ENCODE measurements at regions not wholly inside any gene's neighbourhood (a gene's known extent, or its start where the extent isn't known, plus 50 kb on each side); places are given as distances from the start of the nearest gene placed in this dataset.

GRCh38 chr2:217667512-217667911 lies 335.3 kb downstream of the TNS1 start:
- DNase-seq = no peak
- intact Hi-C loops (cut with DNase I) = no loop called here

- no peak for DNase-seq
These were observed 335.8 kb downstream of the TNS1 start for GRCh38 chr2:217667035-217667434.

DNA sequence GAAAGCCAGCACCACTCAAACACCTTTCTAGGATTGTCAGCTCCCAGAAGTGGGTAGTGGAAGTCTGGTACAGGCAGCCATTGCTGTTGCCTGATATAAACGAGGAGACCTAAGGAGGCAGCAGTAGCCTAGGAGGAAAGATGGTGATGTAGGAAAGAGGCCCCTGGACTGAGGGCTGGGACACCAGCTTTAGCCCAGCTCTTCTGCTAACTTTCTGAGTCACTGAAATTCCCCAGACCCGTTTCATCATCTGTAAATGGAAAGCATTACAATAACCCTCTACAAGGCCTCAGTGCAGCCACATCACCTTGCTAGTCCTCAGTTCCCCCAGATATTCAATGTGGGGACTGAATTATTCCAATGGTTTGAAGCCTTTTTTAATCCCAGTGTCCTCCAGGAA lies 336.5 kb downstream of the TNS1 start:
- intact Hi-C loops (cut with DNase I) = no loop called here
- DNase-seq = no peak

More at GRCh38 chr2:217667035-217667434, 335.8 kb downstream of the TNS1 start:
- intact Hi-C loops (cut with DNase I) = no loop called here

DNA sequence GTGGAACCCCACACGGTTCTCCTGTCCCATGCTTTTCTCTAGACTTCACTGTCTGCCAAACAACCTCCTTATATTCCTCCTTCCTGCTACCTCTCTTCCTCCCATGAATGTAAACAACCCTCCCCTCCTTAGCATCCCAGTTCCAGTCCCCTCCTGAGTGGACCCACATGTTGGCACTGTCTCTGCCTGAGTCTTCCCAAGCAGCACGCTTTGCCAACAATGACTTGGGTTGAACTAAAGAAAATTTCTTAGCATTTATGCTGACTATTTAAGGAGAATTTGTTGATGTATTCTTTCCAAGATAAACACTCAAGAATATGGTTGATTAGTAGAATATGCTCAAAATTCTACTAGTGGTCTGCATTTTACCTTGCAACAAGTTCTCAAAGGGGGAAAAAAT lies 338.0 kb downstream of the TNS1 start:
- DNase-seq = no peak
- intact Hi-C loops (cut with DNase I) = no loop called here

DNA sequence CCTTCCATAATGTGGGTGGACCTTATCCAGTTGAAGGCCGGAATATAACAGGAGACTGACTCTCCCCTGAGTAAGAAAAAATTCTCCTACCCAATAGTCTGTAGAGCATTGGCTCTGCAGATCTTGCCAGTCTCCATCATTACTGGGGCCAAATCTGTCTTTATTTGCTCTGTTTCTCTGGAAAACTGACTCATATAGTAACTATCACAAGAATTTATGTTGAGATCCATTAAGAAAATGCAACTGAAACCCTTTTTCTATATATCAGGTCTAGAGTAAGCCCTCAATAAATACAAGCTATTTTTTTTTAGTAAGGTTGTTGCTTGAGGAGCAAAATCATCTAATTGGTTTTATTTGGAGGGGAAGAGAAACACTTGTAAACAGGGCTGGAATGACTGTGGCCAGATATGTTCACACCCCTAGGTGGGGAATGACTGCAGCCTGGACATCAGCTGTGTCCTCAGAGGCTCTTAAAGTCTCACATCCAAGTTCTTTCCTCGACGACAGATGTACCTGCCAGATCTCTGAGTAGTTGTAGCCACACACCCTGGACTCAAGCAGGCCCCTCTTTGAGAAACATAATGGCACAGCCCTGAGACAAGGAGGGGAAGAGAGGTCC lies 339.7 kb downstream of the TNS1 start:
- intact Hi-C loops (cut with DNase I) = no loop called here
- no peak for DNase-seq

GRCh38 chr2:217661378-217661777 lies 341.4 kb downstream of the TNS1 start:
- no peak for DNase-seq
- intact Hi-C loops (cut with DNase I) = no loop called here

GRCh38 chr2:217660423-217660822 lies 342.4 kb downstream of the TNS1 start:
- intact Hi-C loops (cut with DNase I) = no loop called here
- DNase-seq = no peak

DNA sequence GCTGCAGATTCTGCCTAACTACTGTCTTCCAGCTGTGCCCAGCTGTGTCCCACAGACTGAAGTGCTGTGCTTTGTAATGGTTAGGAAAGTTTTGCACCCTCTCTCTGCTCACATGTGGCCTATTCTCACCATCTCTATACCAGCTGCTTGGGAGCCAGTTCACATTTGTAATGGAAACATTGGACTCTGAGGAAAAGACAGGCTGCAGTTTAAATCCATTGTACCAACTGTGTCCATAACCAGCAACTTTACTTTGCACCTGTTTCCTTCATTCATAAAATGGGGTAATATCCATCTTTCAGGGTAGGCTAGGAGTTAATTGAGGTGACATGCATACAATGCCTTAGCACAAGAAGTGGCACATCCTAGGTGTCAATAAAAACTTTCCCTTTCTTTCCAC lies 344.0 kb downstream of the TNS1 start:
- no peak for DNase-seq
- intact Hi-C loops (cut with DNase I) = loop anchor here (10.0 kb wide), 1 partner anchor 56 kb away; no protein-coding TSS in a partner anchor

DNA sequence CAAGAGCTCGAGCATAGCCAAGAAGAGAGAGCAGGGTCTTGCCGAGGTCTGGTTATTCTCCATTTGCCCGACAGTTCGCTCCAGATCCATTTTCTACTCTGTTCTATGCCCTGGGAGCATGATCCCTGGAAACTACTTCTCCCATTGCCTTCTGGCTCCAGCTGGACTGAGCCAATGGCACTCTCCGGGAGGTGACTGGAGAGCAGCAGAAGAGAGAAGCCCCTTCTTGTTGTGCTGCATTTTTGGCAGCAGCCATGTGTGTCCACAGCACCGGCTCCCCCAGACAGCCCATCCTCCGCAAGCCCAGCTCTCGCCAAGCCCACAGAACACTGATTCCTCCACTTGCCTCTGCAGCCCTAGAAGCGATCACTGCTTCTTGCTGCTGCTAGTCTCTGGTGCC lies 345.5 kb downstream of the TNS1 start:
- peak in 29 of 42 donors; percentile 6 to 69 (median 35) for DNase-seq
- intact Hi-C loops (cut with DNase I) = loop anchor here (10.0 kb wide), 1 partner anchor 58 kb away; no protein-coding TSS in a partner anchor

GRCh38 chr2:217656316-217656715 lies 346.5 kb downstream of the TNS1 start:
- intact Hi-C loops (cut with DNase I) = loop anchor here (10.0 kb wide), 1 partner anchor 58 kb away; no protein-coding TSS in a partner anchor
- DNase-seq = no peak

- no peak for DNase-seq
- intact Hi-C loops (cut with DNase I) = loop anchor here (10.0 kb wide), 1 partner anchor 59 kb away; no protein-coding TSS in a partner anchor
These were observed 347.1 kb downstream of the TNS1 start for GRCh38 chr2:217655651-217656050.

DNA sequence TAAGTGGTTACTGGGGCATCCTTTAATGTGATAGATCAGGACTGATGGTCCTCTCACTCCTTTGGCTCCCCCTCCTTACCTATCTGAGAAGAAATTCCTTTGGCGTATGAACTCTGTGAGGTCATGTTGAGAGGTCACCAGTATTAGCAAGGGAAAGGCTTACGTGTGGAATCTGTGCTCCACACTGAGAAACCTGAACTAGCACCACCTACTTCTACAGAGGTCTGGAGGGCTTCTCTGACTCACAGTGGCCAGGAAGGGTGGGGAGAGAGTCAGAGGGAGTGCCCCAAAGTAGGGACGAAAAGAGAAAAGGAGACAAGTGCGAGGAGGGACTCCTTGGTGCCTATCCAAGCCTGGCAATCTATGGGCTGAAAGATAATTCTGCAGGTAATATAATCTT lies 348.6 kb downstream of the TNS1 start:
- intact Hi-C loops (cut with DNase I) = loop anchor here (10.0 kb wide), 1 partner anchor 61 kb away; no protein-coding TSS in a partner anchor
- DNase-seq = no peak

DNA sequence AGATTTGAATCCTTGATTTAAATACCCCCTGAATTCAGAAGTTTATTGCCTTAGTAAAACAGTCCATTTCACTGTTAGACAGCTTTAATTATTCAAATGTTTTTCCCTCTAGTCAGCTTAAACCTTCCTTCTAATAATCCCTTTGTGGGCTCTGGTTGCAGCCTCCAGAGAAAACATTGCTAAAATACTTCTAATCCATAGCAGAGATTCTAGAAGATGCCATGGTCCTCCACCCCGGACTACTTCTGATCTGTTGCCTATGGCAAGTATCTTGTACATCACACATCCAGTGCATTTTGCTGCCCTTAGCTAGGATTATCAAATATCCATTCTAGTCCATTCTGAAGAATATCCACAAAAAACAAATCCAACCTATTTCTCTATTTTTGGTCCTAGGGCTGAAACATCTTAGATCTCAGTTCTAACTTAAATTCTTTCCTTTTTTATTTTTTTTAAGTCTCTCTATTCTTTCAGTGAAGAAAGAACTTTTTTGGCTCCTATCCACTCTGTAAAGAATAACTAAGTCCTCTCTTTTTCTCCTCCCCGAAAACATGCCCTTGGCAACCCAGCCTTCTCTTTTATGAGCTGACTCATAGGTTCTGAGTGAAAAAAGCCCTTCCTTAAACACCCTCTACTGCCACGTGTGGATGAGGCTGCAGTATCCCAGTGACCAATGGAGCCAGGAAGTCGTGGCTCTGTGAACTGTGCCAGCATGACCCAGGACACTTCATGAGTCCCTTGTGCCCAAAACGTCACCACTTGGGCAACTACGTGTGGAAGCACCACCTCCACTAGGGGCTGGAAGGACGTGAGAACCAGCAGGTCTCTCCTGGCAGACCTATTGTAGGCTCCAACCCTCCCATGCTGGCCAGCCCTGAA lies 349.8 kb downstream of the TNS1 start:
- intact Hi-C loops (cut with DNase I) = loop anchor here (10.0 kb wide), 1 partner anchor 62 kb away; no protein-coding TSS in a partner anchor
- DNase-seq = peak in 27 of 42 donors; percentile 3 to 74 (median 41)

- intact Hi-C loops (cut with DNase I) = loop anchor here (2.0 to 10.0 kb wide), 2 partner anchors 64 to 106 kb away; no protein-coding TSS in a partner anchor
- peak in 33 of 42 donors; percentile 3 to 81 (median 53) for DNase-seq
These were observed 352.0 kb downstream of the TNS1 start for GRCh38 chr2:217650716-217651360.

DNA sequence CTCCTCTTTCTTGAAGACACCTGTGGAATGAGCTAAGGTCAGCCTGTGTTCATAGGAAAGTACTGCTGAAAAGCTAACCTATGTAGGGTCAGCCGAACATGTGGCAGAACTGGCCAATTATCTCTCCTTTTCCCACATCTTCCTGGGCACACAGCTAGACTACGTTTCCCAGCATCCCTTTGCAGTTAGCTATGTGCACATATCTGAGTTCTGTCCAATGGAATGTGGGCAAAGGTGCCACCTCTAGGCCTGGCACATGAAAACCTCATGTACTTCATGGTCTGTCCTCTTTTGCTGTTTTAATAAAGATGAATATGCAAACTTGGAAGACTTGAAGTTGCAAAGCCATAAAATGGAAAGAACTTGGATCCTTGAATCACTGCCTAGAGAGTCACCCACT lies 352.6 kb downstream of the TNS1 start:
- intact Hi-C loops (cut with DNase I) = loop anchor here (2.0 to 10.0 kb wide), 2 partner anchors 65 to 107 kb away; no protein-coding TSS in a partner anchor
- no peak for DNase-seq

DNA sequence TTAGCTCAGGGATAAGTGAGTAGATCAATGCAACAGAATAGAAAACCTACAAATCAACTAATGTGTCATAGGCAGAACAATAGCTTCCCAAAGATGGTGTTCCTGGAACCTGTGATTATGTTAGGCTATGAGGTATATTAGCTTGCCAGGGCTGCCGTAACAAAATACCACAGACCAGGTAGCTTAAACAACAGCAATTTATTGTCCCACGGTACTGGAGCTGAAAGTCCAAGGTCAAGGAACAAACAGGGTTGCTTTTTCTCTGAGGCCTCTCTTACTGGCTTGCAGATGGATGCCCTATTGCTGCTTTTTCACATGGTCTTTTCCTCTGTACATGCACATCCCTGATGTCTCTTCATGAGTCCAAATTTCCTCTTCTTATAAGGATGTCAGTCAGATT lies 354.9 kb downstream of the TNS1 start:
- DNase-seq = no peak
- intact Hi-C loops (cut with DNase I) = no loop called here

DNA sequence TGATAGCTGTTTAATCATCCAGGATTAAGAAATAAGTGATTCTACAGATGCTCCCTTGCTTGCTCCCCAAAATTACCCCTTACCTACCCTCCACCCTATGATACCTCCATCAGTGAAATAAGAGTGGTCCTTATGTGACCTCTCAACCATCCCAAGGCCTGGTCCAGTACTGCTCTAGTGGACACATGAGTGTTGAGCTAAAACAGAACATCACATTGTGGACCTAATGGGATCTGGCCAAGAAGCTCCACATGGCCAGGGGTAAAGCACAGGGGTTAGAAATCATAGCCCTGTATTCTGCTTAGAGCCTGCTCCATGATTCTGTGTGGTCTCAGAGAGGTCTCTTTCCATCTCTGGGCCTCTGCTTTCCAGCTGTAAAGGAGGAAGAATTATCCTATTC lies 355.6 kb downstream of the TNS1 start:
- DNase-seq = no peak
- intact Hi-C loops (cut with DNase I) = no loop called here

GRCh38 chr2:217645896-217646295 lies 356.9 kb downstream of the TNS1 start:
- intact Hi-C loops (cut with DNase I) = no loop called here
- no peak for DNase-seq

- intact Hi-C loops (cut with DNase I) = no loop called here
- DNase-seq = peak in 3 of 42 donors; percentile 7 to 22 (median 18)
These were observed 358.9 kb downstream of the TNS1 start for GRCh38 chr2:217643789-217644301.
